MM.1S (cell line): ENCODE measurements at regions not wholly inside any gene's neighbourhood (a gene's known extent, or its start where the extent isn't known, plus 50 kb on each side); places are given as distances from the start of the nearest gene placed in this dataset.

ENCODE experiments used
- DNase-seq: peaks from one replicate; pipeline ENCODE4 v3.0.0-alpha.2; 2015
- H2AFZ ChIP-seq: fragments of 300-600 bp; sonication (generic); 2 replicates; pipeline ENCODE4 v1.6.0; 2016; ENCODE audit warnings: antibody characterized with exemption, low read length
- H3F3A ChIP-seq: fragments of 300-600 bp; sonication (generic); 2 replicates; pipeline ENCODE4 v1.6.1; 2016; ENCODE audit warnings: mild to moderate bottlenecking, antibody characterized with exemption, low read length, moderate library complexity, mixed read lengths; ENCODE audit not compliant: insufficient read depth
- H3K27ac ChIP-seq: fragments of 300-600 bp; sonication (generic); 2 replicates; pipeline ENCODE4 v1.5.1; 2016; ENCODE audit warnings: mild to moderate bottlenecking, low read length
- H3K27me3 ChIP-seq: fragments of 300-600 bp; sonication (generic); replicated peaks from 2 replicates; pipeline ENCODE4 v1.6.0; 2016; ENCODE audit warnings: low read length; ENCODE audit not compliant: insufficient read depth
- H3K36me3 ChIP-seq: fragments of 300-600 bp; sonication (generic); replicated peaks from 2 replicates; pipeline ENCODE4 v1.6.1; 2016; ENCODE audit warnings: mild to moderate bottlenecking, low read length, mixed read lengths; ENCODE audit not compliant: insufficient read depth
- H3K4me1 ChIP-seq: fragments of 300-600 bp; sonication (generic); 2 replicates; pipeline ENCODE4 v1.6.1; 2016; ENCODE audit warnings: low read length, mixed read lengths
- H3K4me2 ChIP-seq: fragments of 300-600 bp; sonication (generic); 2 replicates; pipeline ENCODE4 v1.6.0; 2016; ENCODE audit warnings: low read depth, low read length
- H3K4me3 ChIP-seq: fragments of 300-600 bp; sonication (generic); 2 replicates; pipeline ENCODE4 v1.5.1; 2016; ENCODE audit warnings: low read length, mixed read lengths
- H3K79me2 ChIP-seq: fragments of 300-600 bp; sonication (generic); 2 replicates; pipeline ENCODE4 v1.6.1; 2016; ENCODE audit warnings: mixed run types, low read length, mixed read lengths
- H3K9ac ChIP-seq: fragments of 300-600 bp; sonication (generic); 2 replicates; pipeline ENCODE4 v1.6.1; 2016; ENCODE audit warnings: low read length, mixed read lengths
- H3K9me2 ChIP-seq: fragments of 300-600 bp; sonication (generic); replicated peaks from 2 replicates; pipeline ENCODE4 v1.6.1; 2016; ENCODE audit warnings: mild to moderate bottlenecking, low read length, mixed read lengths; ENCODE audit not compliant: insufficient read depth
- H3K9me3 ChIP-seq: fragments of 300-600 bp; sonication (generic); replicated peaks from 2 replicates; pipeline ENCODE4 v1.6.1; 2016; ENCODE audit warnings: mild to moderate bottlenecking, low read length, mixed read lengths; ENCODE audit not compliant: insufficient read depth
- H4K20me1 ChIP-seq: fragments of 300-600 bp; sonication (generic); 2 replicates; pipeline ENCODE4 v1.6.1; 2016; ENCODE audit warnings: mild to moderate bottlenecking, low read length, moderate library complexity, mixed read lengths; ENCODE audit not compliant: insufficient read depth
- CTCF ChIP-seq: fragments of 300-600 bp; sonication (generic); IDR thresholded peaks from 2 replicates; pipeline ENCODE4 v1.5.1; 2016; ENCODE audit warnings: antibody characterized with exemption, low read length, mixed read lengths
- EZH2 ChIP-seq: fragments of 300-600 bp; sonication (generic); optimal IDR thresholded peaks from 2 replicates; pipeline ENCODE3; 2017; ENCODE audit warnings: low read depth, mild to moderate bottlenecking, antibody characterized with exemption, low read length, mixed read lengths
- EZH2phosphoT487 ChIP-seq: fragments of 300-600 bp; sonication (generic); IDR thresholded peaks from 2 replicates; pipeline ENCODE4 v1.6.1; 2018; ENCODE audit warnings: antibody characterized with exemption, low read length

GRCh38 chr4:30600246-30601017 is 119.7 kb upstream of the PCDH7 start:
- no peak overlapping the region for H2AFZ ChIP-seq
- no peak for DNase-seq
- no peaks in the 10 kb centered on the region for H3K9me2 ChIP-seq
- no peaks in the 10 kb centered on the region for H4K20me1 ChIP-seq
- no peak overlapping the region for H3K9ac ChIP-seq
- no peaks in the 10 kb centered on the region for H3K9me3 ChIP-seq
- no peaks in the 10 kb centered on the region for H3K4me1 ChIP-seq
- H3K4me3 ChIP-seq, result no peak overlapping the region
- TF ChIP-seq EZH2 (no peak), CTCF (no peak)
- no peaks in the 10 kb centered on the region for H3K79me2 ChIP-seq
- H3K27me3 ChIP-seq, result no peaks in the 10 kb centered on the region
- H3K27ac ChIP-seq, result no peak overlapping the region
- H3K4me2 ChIP-seq, result no peak overlapping the region
- H3K36me3 ChIP-seq, result no peaks in the 10 kb centered on the region
- no peaks in the 10 kb centered on the region for H3F3A ChIP-seq

- H3K36me3 ChIP-seq, result no peaks in the 10 kb centered on the region
- no peak overlapping the region for H3K27ac ChIP-seq
- no peaks in the 10 kb centered on the region for H4K20me1 ChIP-seq
- no peaks in the 10 kb centered on the region for H3K27me3 ChIP-seq
- no peak for DNase-seq
- no peak overlapping the region for H3K9ac ChIP-seq
- H3K9me2 ChIP-seq, result no peaks in the 10 kb centered on the region
- H3K4me2 ChIP-seq, result no peak overlapping the region
- no peak overlapping the region for H2AFZ ChIP-seq
- H3K4me3 ChIP-seq, result no peak overlapping the region
- H3K79me2 ChIP-seq, result no peaks in the 10 kb centered on the region
- H3K4me1 ChIP-seq, result no peaks in the 10 kb centered on the region
- H3K9me3 ChIP-seq, result no peaks in the 10 kb centered on the region
- no peak for TF ChIP-seq EZH2phosphoT487
- TF ChIP-seq CTCF, result no peak
- TF ChIP-seq EZH2, result no peak
- no peaks in the 10 kb centered on the region for H3F3A ChIP-seq
Measured at GRCh38 chr4:30601070-30601865, 118.9 kb upstream of the PCDH7 start.

GRCh38 chr4:30605616-30606190 is 114.5 kb upstream of the PCDH7 start:
- H4K20me1 ChIP-seq, result no peaks in the 10 kb centered on the region
- H3K9ac ChIP-seq, result no peak overlapping the region
- no peak for DNase-seq
- H3K36me3 ChIP-seq, result no peaks in the 10 kb centered on the region
- H3K27ac ChIP-seq, result no peak overlapping the region
- H3F3A ChIP-seq, result no peaks in the 10 kb centered on the region
- no peak for TF ChIP-seq CTCF
- no peak for TF ChIP-seq EZH2
- no peak for TF ChIP-seq EZH2phosphoT487
- H2AFZ ChIP-seq, result no peak overlapping the region
- no peak overlapping the region for H3K4me2 ChIP-seq
- no peak overlapping the region for H3K4me3 ChIP-seq
- H3K9me2 ChIP-seq, result no peaks in the 10 kb centered on the region
- no peaks in the 10 kb centered on the region for H3K79me2 ChIP-seq
- H3K4me1 ChIP-seq, result no peaks in the 10 kb centered on the region
- no peaks in the 10 kb centered on the region for H3K9me3 ChIP-seq
- no peaks in the 10 kb centered on the region for H3K27me3 ChIP-seq
